IMR-90 (cell line): ENCODE measurements at regions not wholly inside any gene's neighbourhood (a gene's known extent, or its start where the extent isn't known, plus 50 kb on each side); places are given as distances from the start of the nearest gene placed in this dataset.

ENCODE experiments used
- ATAC-seq: fragments of 200-7000 bp; cut with Tn5 transposase; 2 replicates; pipeline ENCODE4 v1.9.1; 2020; ENCODE audit warnings: low read depth, mild to moderate bottlenecking, moderate library complexity
- BruUV-seq: library from RNA; stranded (reverse); fragments of 400-500 nt; replicated peaks from 2 replicates; lab custom pipeline; 2021; lab: Mats Ljungman, UMichigan
- CTCF ChIA-PET: fragments of 300-600 bp; formaldehyde crosslinking; extraction: SDS; loops from one replicate; lab custom pipeline; 2021; ENCODE audit warnings: antibody characterized with exemption; lab: Yijun Ruan, JAX
- POLR2A ChIA-PET: fragments of 300-600 bp; sonication (Branson Sonifier 250); formaldehyde crosslinking; loops from one replicate; lab custom pipeline; 2022; ENCODE audit warnings: antibody characterized with exemption; ENCODE audit not compliant: unreplicated experiment; lab: Charles Lee
- DNase-seq: peaks from one replicate; pipeline ENCODE4 v3.0.0; 2013
- H2AFZ ChIP-seq: replicated peaks from 2 replicates; pipeline ENCODE3; 2013; ENCODE audit warnings: low read length, mild to moderate bottlenecking; ENCODE audit not compliant: poor library complexity
- H2AK5ac ChIP-seq: 2 replicates; pipeline ENCODE4 v1.6.1; 2013; ENCODE audit warnings: low read depth, low read length, inconsistent platforms
- H2AK9ac ChIP-seq: replicated peaks from 2 replicates; pipeline ENCODE3; 2013; ENCODE audit warnings: mild to moderate bottlenecking, low read depth, low read length, moderate library complexity; ENCODE audit not compliant: poor library complexity
- H2BK120ac ChIP-seq: 2 replicates; pipeline ENCODE4 v1.6.1; 2013; ENCODE audit warnings: low read depth, low read length, inconsistent platforms
- H2BK15ac ChIP-seq: 3 replicates; pipeline ENCODE4 v1.6.1; 2013; ENCODE audit warnings: low read depth, low read length, inconsistent platforms
- H2BK20ac ChIP-seq: 2 replicates; pipeline ENCODE4 v1.6.1; 2013; ENCODE audit warnings: low read depth, mild to moderate bottlenecking, inconsistent platforms, low read length, moderate library complexity
- H2BK5ac ChIP-seq: 2 replicates; pipeline ENCODE4 v1.6.1; 2013; ENCODE audit warnings: mild to moderate bottlenecking, low read depth, low read length, inconsistent platforms; ENCODE audit not compliant: poor library complexity, severe bottlenecking
- H3K14ac ChIP-seq: replicated peaks from 2 replicates; pipeline ENCODE4 v1.6.1; 2013; ENCODE audit warnings: low read depth, low read length, inconsistent platforms
- H3K18ac ChIP-seq: 2 replicates; pipeline ENCODE4 v1.6.1; 2013; ENCODE audit warnings: low read depth, low read length, control low read depth
- H3K23ac ChIP-seq: 2 replicates; pipeline ENCODE4 v1.6.1; 2013; ENCODE audit warnings: low read depth, low read length, inconsistent platforms
- H3K27ac ChIP-seq: 2 replicates; pipeline ENCODE4 v1.5.1; 2013; ENCODE audit warnings: mild to moderate bottlenecking, control low read depth, low read length; ENCODE audit not compliant: insufficient read depth
- H3K27me3 ChIP-seq: 2 replicates; pipeline ENCODE4 v1.6.1; 2013; ENCODE audit warnings: low read length; ENCODE audit not compliant: control insufficient read depth, insufficient read depth
- H3K36me3 ChIP-seq: 2 replicates; pipeline ENCODE4 v1.6.1; 2013; ENCODE audit warnings: low read length, mixed read lengths; ENCODE audit not compliant: control insufficient read depth, insufficient read depth
- H3K4ac ChIP-seq: 2 replicates; pipeline ENCODE4 v1.6.1; 2013; ENCODE audit warnings: low read depth, low read length, inconsistent platforms
- H3K4me1 ChIP-seq: 2 replicates; pipeline ENCODE4 v1.6.1; 2013; ENCODE audit warnings: low read length, mixed read lengths; ENCODE audit not compliant: control insufficient read depth, insufficient read depth
- H3K4me2 ChIP-seq: 2 replicates; pipeline ENCODE4 v1.6.1; 2013; ENCODE audit warnings: low read depth, mild to moderate bottlenecking, control low read depth, low read length, moderate library complexity
- H3K4me3 ChIP-seq: 2 replicates; pipeline ENCODE4 v1.5.1; 2013; ENCODE audit warnings: low read depth, mild to moderate bottlenecking, control low read depth, low read length, moderate library complexity; ENCODE audit not compliant: insufficient read depth
- H3K56ac ChIP-seq: 2 replicates; pipeline ENCODE4 v1.6.1; 2013; ENCODE audit warnings: low read length, inconsistent platforms; ENCODE audit not compliant: insufficient read depth; ENCODE audit errors: extremely low read depth
- H3K79me1 ChIP-seq, 2 experiments: 2 replicates each; pipeline ENCODE4 v1.6.1; 2013; ENCODE audit warnings: low read length in 2 of 2, inconsistent platforms in 1 of 2, low read depth in 1 of 2
- H3K9ac ChIP-seq: 2 replicates; pipeline ENCODE4 v1.6.1; 2013; ENCODE audit warnings: low read depth, low read length, control low read depth
- H3K9me1 ChIP-seq: 2 replicates; pipeline ENCODE4 v1.6.1; 2013; ENCODE audit warnings: low read length, inconsistent platforms; ENCODE audit not compliant: insufficient read depth
- H3K9me3 ChIP-seq: 2 replicates; pipeline ENCODE4 v1.6.1; 2013; ENCODE audit warnings: low read length; ENCODE audit not compliant: control insufficient read depth, insufficient read depth
- H4K20me1 ChIP-seq: 2 replicates; pipeline ENCODE4 v1.6.1; 2013; ENCODE audit warnings: low read length, inconsistent platforms; ENCODE audit not compliant: insufficient read depth
- H4K5ac ChIP-seq: 2 replicates; pipeline ENCODE4 v1.6.1; 2013; ENCODE audit warnings: mild to moderate bottlenecking, low read depth, low read length, control low read depth
- H4K8ac ChIP-seq, 2 experiments: 2 replicates each; pipeline ENCODE4 v1.6.1; 2013; ENCODE audit warnings: low read depth in 2 of 2, low read length in 2 of 2, control low read depth in 1 of 2, inconsistent platforms in 1 of 2
- H4K91ac ChIP-seq: 2 replicates; pipeline ENCODE4 v1.6.1; 2013; ENCODE audit warnings: low read depth, low read length, inconsistent platforms; ENCODE audit not compliant: insufficient read depth
- BHLHE40 ChIP-seq: fragments of 150-350 bp; IDR thresholded peaks from 2 replicates; pipeline ENCODE4 v1.6.1; 2016; ENCODE audit warnings: mild to moderate bottlenecking, low read depth, low read length
- CEBPB ChIP-seq: IDR thresholded peaks from 2 replicates; pipeline ENCODE4 v1.6.1; 2012; ENCODE audit warnings: low read depth, low read length, improper control_type of control experiment
- CHD1 ChIP-seq: IDR thresholded peaks from 2 replicates; pipeline ENCODE4 v1.6.1; 2012; ENCODE audit warnings: low read depth, low read length, improper control_type of control experiment
- FOS ChIP-seq: fragments of 150-350 bp; IDR thresholded peaks from 2 replicates; pipeline ENCODE4 v1.6.1; 2016; ENCODE audit warnings: low read depth, low read length
- MAFK ChIP-seq: IDR thresholded peaks from 2 replicates; pipeline ENCODE4 v1.6.1; 2012; ENCODE audit warnings: low read depth, low read length, improper control_type of control experiment
- MAZ ChIP-seq: IDR thresholded peaks from 2 replicates; pipeline ENCODE4 v1.6.1; 2012; ENCODE audit warnings: low read depth, mild to moderate bottlenecking, low read length, improper control_type of control experiment, moderate library complexity, borderline replicate concordance
- MXI1 ChIP-seq: IDR thresholded peaks from 2 replicates; pipeline ENCODE4 v1.6.1; 2012; ENCODE audit warnings: low read depth, mild to moderate bottlenecking, low read length, moderate library complexity, borderline replicate concordance
- NFE2L2 ChIP-seq: fragments of 150-350 bp; IDR thresholded peaks from 2 replicates; pipeline ENCODE4 v1.6.1; 2016; ENCODE audit warnings: low read depth, mild to moderate bottlenecking, low read length
- POLR2A ChIP-seq: IDR thresholded peaks from 2 replicates; pipeline ENCODE4 v1.6.1; 2012; ENCODE audit warnings: mild to moderate bottlenecking, low read depth, low read length
- RAD21 ChIP-seq: IDR thresholded peaks from 2 replicates; pipeline ENCODE4 v1.6.1; 2012; ENCODE audit warnings: low read length, improper control_type of control experiment
- RCOR1 ChIP-seq: IDR thresholded peaks from 2 replicates; pipeline ENCODE4 v1.6.1; 2012; ENCODE audit warnings: mild to moderate bottlenecking, low read length, improper control_type of control experiment; ENCODE audit not compliant: insufficient replicate concordance
- RFX5 ChIP-seq: IDR thresholded peaks from 2 replicates; pipeline ENCODE4 v1.8.0; 2012; ENCODE audit warnings: low read depth, mild to moderate bottlenecking, low read length, moderate library complexity
- SMC3 ChIP-seq: fragments of 150-350 bp; IDR thresholded peaks from 2 replicates; pipeline ENCODE4 v1.6.1; 2016; ENCODE audit warnings: low read depth, mild to moderate bottlenecking, antibody characterized with exemption, low read length, moderate library complexity
- WGBS, 2 experiments: methylation state at CpG; one replicate each; pipeline versions ENCODE4 v1.1.5 to v1.1.7; 2013; ENCODE audit warnings: missing lambda C conversion rate in 2 of 2; ENCODE audit not compliant: insufficient read length in 1 of 2; ENCODE audit errors: extremely low coverage in 2 of 2; 5-methylcytosine and 5-hydroxymethylcytosine counted together
- dilution Hi-C: fragments of 300-500 bp; cut with HindIII; formaldehyde crosslinking; loops from one replicate; pipeline ENCODE4 v1.14.3; 2018; ENCODE audit warnings: low sequenced_read_pairs; ENCODE audit not compliant: unreplicated experiment
- in situ Hi-C: fragments of 300-500 bp; cut with MboI; formaldehyde crosslinking; loops from 3 replicates; pipeline ENCODE4 v1.14.3; 2019; ENCODE audit warnings: low sequenced_read_pairs, inconsistent platforms, mixed read lengths
- intact Hi-C: fragments of 100-400 bp; cut with micrococcal nuclease; formaldehyde crosslinking; loops from 2 replicates; pipeline ENCODE4 v1.10.0; 2022
- TF ChIP-seq, protein P1 (sequence below): conservative IDR thresholded peaks from 2 replicates; pipeline ENCODE4 v1.5.1; 2012; ENCODE audit warnings: mild to moderate bottlenecking, low read depth, low read length, improper control_type of control experiment
- TF ChIP-seq, protein P2 (sequence below): fragments of 150-350 bp; IDR thresholded peaks from 2 replicates; pipeline ENCODE4 v1.6.1; 2016; ENCODE audit warnings: low read depth, mild to moderate bottlenecking, low read length, moderate library complexity, borderline replicate concordance
- TF ChIP-seq, protein P3 (sequence below): fragments of 150-350 bp; IDR thresholded peaks from 2 replicates; pipeline ENCODE4 v1.6.1; 2017; ENCODE audit warnings: mild to moderate bottlenecking, antibody characterized with exemption, low read length, low read depth

DNA sequence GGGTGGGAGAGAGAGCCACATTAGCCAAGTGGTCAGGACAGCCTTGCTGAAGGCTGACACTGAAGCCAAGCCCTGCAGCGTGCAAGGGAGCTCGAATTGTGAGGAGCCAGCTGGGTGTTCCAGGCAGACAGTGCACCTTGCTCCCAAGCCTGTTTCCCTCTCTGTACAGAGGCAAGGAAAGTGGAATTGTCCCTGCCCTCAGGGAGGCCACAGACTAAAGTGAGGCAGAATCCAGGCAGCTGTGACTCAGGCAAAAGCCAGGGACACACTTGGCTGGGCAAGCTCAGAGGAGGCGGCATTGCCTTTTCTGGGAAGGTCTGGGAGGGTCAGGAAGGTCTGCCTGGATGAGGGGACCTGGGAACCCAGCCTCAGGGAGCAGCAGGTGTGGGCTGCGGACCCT lies 50.2 kb upstream of the LMX1B start:
- ChIA-PET POLR2A (no interaction called here), CTCF (no interaction called here)
- no peaks in the 10 kb centered on the region for H3K36me3 ChIP-seq
- H3K9me1 ChIP-seq = no peaks in the 10 kb centered on the region
- ATAC-seq (no peak), DNase-seq (no peak)
- H3K27me3 ChIP-seq = peaks cover 51% of the 10 kb centered on the region
- intact Hi-C loops (no loop called here), in situ Hi-C loops (no loop called here), dilution Hi-C loops (no loop called here)
- H2BK5ac ChIP-seq = no peak overlapping the region
- H3K4me3 ChIP-seq = no peak overlapping the region
- H3K79me1 ChIP-seq = no peaks in the 10 kb centered on the region
- 43% methylated on average over 1 of the region's 4 CpGs; no CpG with 5 or more reads in 1 of the 2 experiments for WGBS, 2 experiments
- no peak overlapping the region for H2BK20ac ChIP-seq
- no TSS peak for BruUV-seq
- no peak overlapping the region for H4K91ac ChIP-seq
- no peak overlapping the region for H3K4ac ChIP-seq
- no peak for TF ChIP-seq NFE2L2
- no peak for TF ChIP-seq BHLHE40
- no peak for TF ChIP-seq POLR2A
- TF ChIP-seq, protein P1, sequence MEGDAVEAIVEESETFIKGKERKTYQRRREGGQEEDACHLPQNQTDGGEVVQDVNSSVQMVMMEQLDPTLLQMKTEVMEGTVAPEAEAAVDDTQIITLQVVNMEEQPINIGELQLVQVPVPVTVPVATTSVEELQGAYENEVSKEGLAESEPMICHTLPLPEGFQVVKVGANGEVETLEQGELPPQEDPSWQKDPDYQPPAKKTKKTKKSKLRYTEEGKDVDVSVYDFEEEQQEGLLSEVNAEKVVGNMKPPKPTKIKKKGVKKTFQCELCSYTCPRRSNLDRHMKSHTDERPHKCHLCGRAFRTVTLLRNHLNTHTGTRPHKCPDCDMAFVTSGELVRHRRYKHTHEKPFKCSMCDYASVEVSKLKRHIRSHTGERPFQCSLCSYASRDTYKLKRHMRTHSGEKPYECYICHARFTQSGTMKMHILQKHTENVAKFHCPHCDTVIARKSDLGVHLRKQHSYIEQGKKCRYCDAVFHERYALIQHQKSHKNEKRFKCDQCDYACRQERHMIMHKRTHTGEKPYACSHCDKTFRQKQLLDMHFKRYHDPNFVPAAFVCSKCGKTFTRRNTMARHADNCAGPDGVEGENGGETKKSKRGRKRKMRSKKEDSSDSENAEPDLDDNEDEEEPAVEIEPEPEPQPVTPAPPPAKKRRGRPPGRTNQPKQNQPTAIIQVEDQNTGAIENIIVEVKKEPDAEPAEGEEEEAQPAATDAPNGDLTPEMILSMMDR = no peak
- no peak for TF ChIP-seq RAD21
- TF ChIP-seq CEBPB = no peak
- TF ChIP-seq, protein P2, sequence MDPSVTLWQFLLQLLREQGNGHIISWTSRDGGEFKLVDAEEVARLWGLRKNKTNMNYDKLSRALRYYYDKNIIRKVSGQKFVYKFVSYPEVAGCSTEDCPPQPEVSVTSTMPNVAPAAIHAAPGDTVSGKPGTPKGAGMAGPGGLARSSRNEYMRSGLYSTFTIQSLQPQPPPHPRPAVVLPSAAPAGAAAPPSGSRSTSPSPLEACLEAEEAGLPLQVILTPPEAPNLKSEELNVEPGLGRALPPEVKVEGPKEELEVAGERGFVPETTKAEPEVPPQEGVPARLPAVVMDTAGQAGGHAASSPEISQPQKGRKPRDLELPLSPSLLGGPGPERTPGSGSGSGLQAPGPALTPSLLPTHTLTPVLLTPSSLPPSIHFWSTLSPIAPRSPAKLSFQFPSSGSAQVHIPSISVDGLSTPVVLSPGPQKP = no peak
- no peak for TF ChIP-seq FOS
- no peak for TF ChIP-seq RFX5
- no peak for TF ChIP-seq MAFK
- no peak for TF ChIP-seq CHD1
- no peak for TF ChIP-seq SMC3
- TF ChIP-seq, protein P3, sequence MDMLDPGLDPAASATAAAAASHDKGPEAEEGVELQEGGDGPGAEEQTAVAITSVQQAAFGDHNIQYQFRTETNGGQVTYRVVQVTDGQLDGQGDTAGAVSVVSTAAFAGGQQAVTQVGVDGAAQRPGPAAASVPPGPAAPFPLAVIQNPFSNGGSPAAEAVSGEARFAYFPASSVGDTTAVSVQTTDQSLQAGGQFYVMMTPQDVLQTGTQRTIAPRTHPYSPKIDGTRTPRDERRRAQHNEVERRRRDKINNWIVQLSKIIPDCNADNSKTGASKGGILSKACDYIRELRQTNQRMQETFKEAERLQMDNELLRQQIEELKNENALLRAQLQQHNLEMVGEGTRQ = no peak
- TF ChIP-seq RCOR1 = no peak
- no peak for TF ChIP-seq MAZ
- no peak for TF ChIP-seq MXI1
- no peaks in the 10 kb centered on the region for H3K9me3 ChIP-seq
- no peak overlapping the region for H3K18ac ChIP-seq
- H3K23ac ChIP-seq = no peak overlapping the region
- H2AK9ac ChIP-seq = no peak overlapping the region
- H2AK5ac ChIP-seq = no peak overlapping the region
- H2BK120ac ChIP-seq = no peak overlapping the region
- H3K9ac ChIP-seq = no peak overlapping the region
- H4K5ac ChIP-seq = no peak overlapping the region
- H2AFZ ChIP-seq = no peak overlapping the region
- H3K4me2 ChIP-seq = no peak overlapping the region
- H4K20me1 ChIP-seq = no peaks in the 10 kb centered on the region
- no peak overlapping the region for H3K27ac ChIP-seq
- no peak overlapping the region for H2BK15ac ChIP-seq
- no peak overlapping the region for H3K14ac ChIP-seq
- H3K4me1 ChIP-seq = no peaks in the 10 kb centered on the region
- H4K8ac ChIP-seq = no peak overlapping the region
- no peak overlapping the region for H3K56ac ChIP-seq
